GM12865 (cell line): ENCODE measurements at regions not wholly inside any gene's neighbourhood (a gene's known extent, or its start where the extent isn't known, plus 50 kb on each side); places are given as distances from the start of the nearest gene placed in this dataset.

ENCODE experiments used
- DNase-seq: peaks from one replicate; pipeline ENCODE4 v3.0.0; 2010; ENCODE audit warnings: low read depth
- H3K4me3 ChIP-seq: 2 replicates; pipeline ENCODE4 v1.5.1; 2011; ENCODE audit warnings: mild to moderate bottlenecking, low read depth, low read length, control low read depth
- CTCF ChIP-seq: IDR thresholded peaks from 2 replicates; pipeline ENCODE4 v1.5.1; 2011; ENCODE audit warnings: low read length, control low read depth, low read depth, inconsistent platforms; ENCODE audit not compliant: insufficient read depth; ENCODE audit errors: missing control alignments

GRCh38 chr10:21398563-21399231 is 126.8 kb downstream of the SKIDA1 start:
- H3K4me3 ChIP-seq, result no peak overlapping the region
- TF ChIP-seq CTCF, result no peak
- DNase-seq, result no peak

- no peak for DNase-seq
- no peak overlapping the region for H3K4me3 ChIP-seq
- TF ChIP-seq CTCF, result no peak
Measured at GRCh38 chr10:21396889-21397288, 128.6 kb downstream of the SKIDA1 start.

GRCh38 chr10:21393931-21394330 is 131.6 kb downstream of the SKIDA1 start:
- no peak for DNase-seq
- TF ChIP-seq CTCF, result no peak
- H3K4me3 ChIP-seq, result no peak overlapping the region

- no peak for DNase-seq
- no peak for TF ChIP-seq CTCF
- H3K4me3 ChIP-seq, result no peak overlapping the region
Measured at GRCh38 chr10:21388589-21388988, 136.9 kb downstream of the SKIDA1 start.

- DNase-seq, result no peak
- no peak for TF ChIP-seq CTCF
- no peak overlapping the region for H3K4me3 ChIP-seq
Measured at GRCh38 chr10:21387868-21388267, 137.6 kb downstream of the SKIDA1 start.

GRCh38 chr10:21385996-21386585 is 139.4 kb downstream of the SKIDA1 start:
- no peak for DNase-seq
- H3K4me3 ChIP-seq, result no peak overlapping the region
- no peak for TF ChIP-seq CTCF

GRCh38 chr10:21385536-21385935 is 139.9 kb downstream of the SKIDA1 start:
- TF ChIP-seq CTCF, result no peak
- no peak overlapping the region for H3K4me3 ChIP-seq
- DNase-seq, result no peak
